ENCODE measurements at regions not wholly inside any gene's neighbourhood (a gene's known extent, or its start where the extent isn't known, plus 50 kb on each side); places are given as distances from the start of the nearest gene placed in this dataset.

- TF ChIP-seq POLR2AphosphoS5 (IDR thresholded peaks at IDR 0.05; ENCODE audit: low read depth, low read length) (no peak), POLR2A (IDR thresholded peaks at IDR 0.05; ENCODE audit: low read depth, low read length) (no peak), PAX5 (IDR thresholded peaks at IDR 0.05; ENCODE audit: insufficient read depth, low read length, severe bottlenecking) (no peak)
Observed at GRCh38 chr17:71273441-71273840, 847.4 kb upstream of the SOX9 start.
